ENCODE measurements at regions not wholly inside any gene's neighbourhood (a gene's known extent, or its start where the extent isn't known, plus 50 kb on each side); places are given as distances from the start of the nearest gene placed in this dataset.

DNA sequence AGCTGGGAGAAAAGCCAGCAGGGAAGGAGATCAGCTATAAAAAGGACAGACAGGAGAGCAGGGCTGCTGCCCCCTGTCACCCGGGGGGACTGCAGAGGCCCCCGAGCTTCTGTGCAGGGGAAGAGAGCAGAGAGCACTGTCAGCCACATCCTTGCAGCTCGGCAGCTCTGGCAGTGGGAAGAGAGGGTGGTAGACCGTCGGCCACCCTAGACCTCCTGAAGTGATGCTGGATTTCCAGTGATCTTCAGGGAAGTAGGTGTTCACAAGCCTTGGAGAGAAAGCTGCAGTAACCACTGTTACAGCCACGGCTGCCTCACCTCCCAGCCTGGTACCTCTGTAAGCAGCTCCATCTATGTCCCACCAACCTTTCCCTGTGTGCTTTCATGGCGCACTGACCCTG is 134.9 kb downstream of the TFCP2L1 start:
- H2AFZ ChIP-seq (ENCODE audit: low read depth, low read length) = no peak overlapping the region

GRCh38 chr2:121150713-121151112 is 134.3 kb downstream of the TFCP2L1 start:
- no peaks in the 10 kb centered on the region for H3K36me3 ChIP-seq (ENCODE audit: insufficient read depth, low read length)
- no peak overlapping the region for H3K27ac ChIP-seq (ENCODE audit: low read length)
- H4K20me1 ChIP-seq (ENCODE audit: insufficient read depth) = no peaks in the 10 kb centered on the region
- TF ChIP-seq TAF1 (IDR thresholded peaks at IDR 0.05; ENCODE audit: low read depth) = no peak
- TF ChIP-seq RAD21 (conservative IDR thresholded peaks at IDR 0.05) = no peak
- no peak for TF ChIP-seq POLR2AphosphoS5 (IDR thresholded peaks at IDR 0.05)
- no peak for TF ChIP-seq EP300 (conservative IDR thresholded peaks at IDR 0.05; ENCODE audit: poor library complexity, severe bottlenecking)
- no peak for TF ChIP-seq MXI1 (conservative IDR thresholded peaks at IDR 0.05; ENCODE audit: poor library complexity, severe bottlenecking)
- TF ChIP-seq, protein P1, sequence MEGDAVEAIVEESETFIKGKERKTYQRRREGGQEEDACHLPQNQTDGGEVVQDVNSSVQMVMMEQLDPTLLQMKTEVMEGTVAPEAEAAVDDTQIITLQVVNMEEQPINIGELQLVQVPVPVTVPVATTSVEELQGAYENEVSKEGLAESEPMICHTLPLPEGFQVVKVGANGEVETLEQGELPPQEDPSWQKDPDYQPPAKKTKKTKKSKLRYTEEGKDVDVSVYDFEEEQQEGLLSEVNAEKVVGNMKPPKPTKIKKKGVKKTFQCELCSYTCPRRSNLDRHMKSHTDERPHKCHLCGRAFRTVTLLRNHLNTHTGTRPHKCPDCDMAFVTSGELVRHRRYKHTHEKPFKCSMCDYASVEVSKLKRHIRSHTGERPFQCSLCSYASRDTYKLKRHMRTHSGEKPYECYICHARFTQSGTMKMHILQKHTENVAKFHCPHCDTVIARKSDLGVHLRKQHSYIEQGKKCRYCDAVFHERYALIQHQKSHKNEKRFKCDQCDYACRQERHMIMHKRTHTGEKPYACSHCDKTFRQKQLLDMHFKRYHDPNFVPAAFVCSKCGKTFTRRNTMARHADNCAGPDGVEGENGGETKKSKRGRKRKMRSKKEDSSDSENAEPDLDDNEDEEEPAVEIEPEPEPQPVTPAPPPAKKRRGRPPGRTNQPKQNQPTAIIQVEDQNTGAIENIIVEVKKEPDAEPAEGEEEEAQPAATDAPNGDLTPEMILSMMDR (IDR thresholded peaks at IDR 0.05; ENCODE audit: poor library complexity, severe bottlenecking) = no peak
- TF ChIP-seq SMC3 (conservative IDR thresholded peaks at IDR 0.05; ENCODE audit: poor library complexity) = no peak
- TF ChIP-seq, protein P2, sequence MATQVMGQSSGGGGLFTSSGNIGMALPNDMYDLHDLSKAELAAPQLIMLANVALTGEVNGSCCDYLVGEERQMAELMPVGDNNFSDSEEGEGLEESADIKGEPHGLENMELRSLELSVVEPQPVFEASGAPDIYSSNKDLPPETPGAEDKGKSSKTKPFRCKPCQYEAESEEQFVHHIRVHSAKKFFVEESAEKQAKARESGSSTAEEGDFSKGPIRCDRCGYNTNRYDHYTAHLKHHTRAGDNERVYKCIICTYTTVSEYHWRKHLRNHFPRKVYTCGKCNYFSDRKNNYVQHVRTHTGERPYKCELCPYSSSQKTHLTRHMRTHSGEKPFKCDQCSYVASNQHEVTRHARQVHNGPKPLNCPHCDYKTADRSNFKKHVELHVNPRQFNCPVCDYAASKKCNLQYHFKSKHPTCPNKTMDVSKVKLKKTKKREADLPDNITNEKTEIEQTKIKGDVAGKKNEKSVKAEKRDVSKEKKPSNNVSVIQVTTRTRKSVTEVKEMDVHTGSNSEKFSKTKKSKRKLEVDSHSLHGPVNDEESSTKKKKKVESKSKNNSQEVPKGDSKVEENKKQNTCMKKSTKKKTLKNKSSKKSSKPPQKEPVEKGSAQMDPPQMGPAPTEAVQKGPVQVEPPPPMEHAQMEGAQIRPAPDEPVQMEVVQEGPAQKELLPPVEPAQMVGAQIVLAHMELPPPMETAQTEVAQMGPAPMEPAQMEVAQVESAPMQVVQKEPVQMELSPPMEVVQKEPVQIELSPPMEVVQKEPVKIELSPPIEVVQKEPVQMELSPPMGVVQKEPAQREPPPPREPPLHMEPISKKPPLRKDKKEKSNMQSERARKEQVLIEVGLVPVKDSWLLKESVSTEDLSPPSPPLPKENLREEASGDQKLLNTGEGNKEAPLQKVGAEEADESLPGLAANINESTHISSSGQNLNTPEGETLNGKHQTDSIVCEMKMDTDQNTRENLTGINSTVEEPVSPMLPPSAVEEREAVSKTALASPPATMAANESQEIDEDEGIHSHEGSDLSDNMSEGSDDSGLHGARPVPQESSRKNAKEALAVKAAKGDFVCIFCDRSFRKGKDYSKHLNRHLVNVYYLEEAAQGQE (IDR thresholded peaks at IDR 0.05; ENCODE audit: borderline replicate concordance) = no peak
- TF ChIP-seq EZH2 (IDR thresholded peaks at IDR 0.05; ENCODE audit: borderline replicate concordance, insufficient read depth, low read length, poor library complexity, severe bottlenecking) = no peak
- H3K9me3 ChIP-seq (ENCODE audit: low read length) = no peaks in the 10 kb centered on the region
- H2AFZ ChIP-seq (ENCODE audit: low read depth, low read length) = no peak overlapping the region
- H3F3A ChIP-seq (ENCODE audit: insufficient read depth, low read length, poor library complexity, severe bottlenecking) = no peaks in the 10 kb centered on the region
- no peak overlapping the region for H3K4me3 ChIP-seq (ENCODE audit: low read length)
- no peaks in the 10 kb centered on the region for H3K79me2 ChIP-seq (replicated peaks; ENCODE audit: insufficient read depth, low read length)
- no peak overlapping the region for H3K4me2 ChIP-seq (ENCODE audit: low read length)
- no peak overlapping the region for H3K9ac ChIP-seq (ENCODE audit: low read length)
- H3K27me3 ChIP-seq (ENCODE audit: insufficient read depth, low read depth, low read length) = no peaks in the 10 kb centered on the region
- no peaks in the 10 kb centered on the region for H3K9me2 ChIP-seq (ENCODE audit: insufficient read depth, low read length)

More for the DNA sequence above, 134.9 kb downstream of the TFCP2L1 start:
- Histone ChIP-seq H3K27ac (ENCODE audit: low read length) (no peak overlapping the region), H3K27me3 (ENCODE audit: insufficient read depth, low read depth, low read length) (no peaks in the 10 kb centered on the region), H3K79me2 (replicated peaks; ENCODE audit: insufficient read depth, low read length) (no peaks in the 10 kb centered on the region), H3K36me3 (ENCODE audit: insufficient read depth, low read length) (no peaks in the 10 kb centered on the region), H3K4me2 (ENCODE audit: low read length) (no peak overlapping the region), H3K9me3 (ENCODE audit: low read length) (no peaks in the 10 kb centered on the region), H4K20me1 (ENCODE audit: insufficient read depth) (no peaks in the 10 kb centered on the region), H3K9me2 (ENCODE audit: insufficient read depth, low read length) (no peaks in the 10 kb centered on the region), H3K9ac (ENCODE audit: low read length) (no peak overlapping the region), H3F3A (ENCODE audit: insufficient read depth, low read length, poor library complexity, severe bottlenecking) (no peaks in the 10 kb centered on the region), H3K4me3 (ENCODE audit: low read length) (no peak overlapping the region)
- TF ChIP-seq EP300 (conservative IDR thresholded peaks at IDR 0.05; ENCODE audit: poor library complexity, severe bottlenecking) = no peak
- TF ChIP-seq EZH2 (IDR thresholded peaks at IDR 0.05; ENCODE audit: borderline replicate concordance, insufficient read depth, low read length, poor library complexity, severe bottlenecking) = no peak
- TF ChIP-seq, protein P1 (IDR thresholded peaks at IDR 0.05; ENCODE audit: poor library complexity, severe bottlenecking) = no peak
- no peak for TF ChIP-seq POLR2AphosphoS5 (IDR thresholded peaks at IDR 0.05)
- no peak for TF ChIP-seq RAD21 (conservative IDR thresholded peaks at IDR 0.05)
- TF ChIP-seq, protein P2 (IDR thresholded peaks at IDR 0.05; ENCODE audit: borderline replicate concordance) = no peak
- no peak for TF ChIP-seq TAF1 (IDR thresholded peaks at IDR 0.05; ENCODE audit: low read depth)
- TF ChIP-seq MXI1 (conservative IDR thresholded peaks at IDR 0.05; ENCODE audit: poor library complexity, severe bottlenecking) = no peak
- no peak for TF ChIP-seq SMC3 (conservative IDR thresholded peaks at IDR 0.05; ENCODE audit: poor library complexity)

Measured in neural cell (in vitro differentiated cells).